Embryonic facial prominence (tissue), 1 donor: ENCODE measurements at regions not wholly inside any gene's neighbourhood (a gene's known extent, or its start where the extent isn't known, plus 50 kb on each side); places are given as distances from the start of the nearest gene placed in this dataset.

ENCODE experiments used
- DNase-seq: peaks from one replicate; pipeline ENCODE4 v3.0.0-alpha.2; 2016; ENCODE audit errors: extremely low spot score

- DNase-seq, result no peak
Observed at GRCh38 chr14:49016381-49016780, 569.8 kb downstream of the RPS29 start.

GRCh38 chr14:49014476-49014875 is 571.7 kb downstream of the RPS29 start:
- DNase-seq, result no peak

GRCh38 chr14:49008363-49008762 is 577.8 kb downstream of the RPS29 start:
- DNase-seq, result no peak

GRCh38 chr14:48991141-48991540 is 595.0 kb downstream of the RPS29 start:
- DNase-seq, result no peak

- no peak for DNase-seq
Observed at GRCh38 chr14:48983351-48983888, 602.8 kb downstream of the RPS29 start.

- no peak for DNase-seq
Observed at GRCh38 chr14:48974994-48975393, 611.2 kb downstream of the RPS29 start.

GRCh38 chr14:48973151-48973550 is 613.0 kb downstream of the RPS29 start:
- DNase-seq, result no peak

GRCh38 chr14:48970943-48971342 is 615.2 kb downstream of the RPS29 start:
- DNase-seq, result no peak

- DNase-seq, result no peak
Observed at GRCh38 chr14:48967419-48967818, 618.8 kb downstream of the RPS29 start.

GRCh38 chr14:48963231-48963790 is 622.9 kb downstream of the RPS29 start:
- DNase-seq, result no peak

- DNase-seq, result no peak
Observed at GRCh38 chr14:48957486-48957885, 628.7 kb downstream of the RPS29 start.

- no peak for DNase-seq
Observed at GRCh38 chr14:48955857-48956256, 630.3 kb downstream of the RPS29 start.

- DNase-seq, result no peak
Observed at GRCh38 chr14:48954446-48954845, 631.7 kb downstream of the RPS29 start.

GRCh38 chr14:48944809-48945208 is 641.4 kb downstream of the RPS29 start:
- DNase-seq, result no peak

- no peak for DNase-seq
Observed at GRCh38 chr14:48943913-48944312, 642.3 kb downstream of the RPS29 start.

- DNase-seq, result no peak
Observed at GRCh38 chr14:48937541-48938195, 648.5 kb downstream of the RPS29 start.

GRCh38 chr14:48936849-48937248 is 649.3 kb downstream of the RPS29 start:
- no peak for DNase-seq

GRCh38 chr14:48936362-48936761 is 649.8 kb downstream of the RPS29 start:
- DNase-seq, result no peak

- no peak for DNase-seq
Observed at GRCh38 chr14:48925184-48925583, 661.0 kb downstream of the RPS29 start.

GRCh38 chr14:48914921-48915320 is 671.3 kb downstream of the RPS29 start:
- DNase-seq, result no peak

GRCh38 chr14:48914382-48914781 is 671.8 kb downstream of the RPS29 start:
- no peak for DNase-seq

GRCh38 chr14:48900565-48900964 is 685.6 kb downstream of the RPS29 start:
- no peak for DNase-seq

- DNase-seq, result no peak
Observed at GRCh38 chr14:48890333-48890732, 695.8 kb downstream of the RPS29 start.
